HFF-Myc (cell line): ENCODE measurements at regions not wholly inside any gene's neighbourhood (a gene's known extent, or its start where the extent isn't known, plus 50 kb on each side); places are given as distances from the start of the nearest gene placed in this dataset.

ENCODE experiments used
- DNase-seq: peaks from one replicate; pipeline ENCODE4 v3.0.0-alpha.2; 2011; ENCODE audit warnings: low read depth; ENCODE audit errors: extremely low read depth
- H3K4me3 ChIP-seq: replicated peaks from 2 replicates; pipeline ENCODE4 v1.5.1; 2011; ENCODE audit warnings: low read depth, mild to moderate bottlenecking, control low read depth, low read length
- CTCF ChIP-seq: IDR thresholded peaks from 2 replicates; pipeline ENCODE4 v1.5.1; 2012; ENCODE audit warnings: mild to moderate bottlenecking, low read depth, low read length, control low read depth; ENCODE audit errors: missing control alignments

- no peak overlapping the region for H3K4me3 ChIP-seq
- TF ChIP-seq CTCF: no peak
- peak; percentile 21 for DNase-seq
These were observed 2898.7 kb upstream of the PCDH20 start for GRCh38 chr13:64314331-64314730.

GRCh38 chr13:64311948-64312347 is 2896.3 kb upstream of the PCDH20 start:
- no peak overlapping the region for H3K4me3 ChIP-seq
- TF ChIP-seq CTCF: no peak
- DNase-seq: no peak

- H3K4me3 ChIP-seq: no peak overlapping the region
- TF ChIP-seq CTCF: no peak
- DNase-seq: no peak
These were observed 2895.5 kb upstream of the PCDH20 start for GRCh38 chr13:64311112-64311511.

GRCh38 chr13:64305246-64305645 is 2889.6 kb upstream of the PCDH20 start:
- DNase-seq: no peak
- no peak overlapping the region for H3K4me3 ChIP-seq
- no peak for TF ChIP-seq CTCF

GRCh38 chr13:64300239-64300638 is 2884.6 kb upstream of the PCDH20 start:
- TF ChIP-seq CTCF: no peak
- DNase-seq: no peak
- no peak overlapping the region for H3K4me3 ChIP-seq

- TF ChIP-seq CTCF: no peak
- no peak for DNase-seq
- H3K4me3 ChIP-seq: no peak overlapping the region
These were observed 2878.3 kb upstream of the PCDH20 start for GRCh38 chr13:64293923-64294322.

GRCh38 chr13:64289702-64290101 is 2874.1 kb upstream of the PCDH20 start:
- H3K4me3 ChIP-seq: no peak overlapping the region
- no peak for DNase-seq
- no peak for TF ChIP-seq CTCF
